IPS DF 19.7 (cell line): ENCODE measurements at regions not wholly inside any gene's neighbourhood (a gene's known extent, or its start where the extent isn't known, plus 50 kb on each side); places are given as distances from the start of the nearest gene placed in this dataset.
A peak's percentile ranks its signal among the peaks of the same experiment; 100 is the strongest.

Source experiments
- DNase-seq: peaks from one replicate; pipeline ENCODE4 v3.0.0-alpha.2; 2013; ENCODE audit warnings: low read depth, low spot score

DNA sequence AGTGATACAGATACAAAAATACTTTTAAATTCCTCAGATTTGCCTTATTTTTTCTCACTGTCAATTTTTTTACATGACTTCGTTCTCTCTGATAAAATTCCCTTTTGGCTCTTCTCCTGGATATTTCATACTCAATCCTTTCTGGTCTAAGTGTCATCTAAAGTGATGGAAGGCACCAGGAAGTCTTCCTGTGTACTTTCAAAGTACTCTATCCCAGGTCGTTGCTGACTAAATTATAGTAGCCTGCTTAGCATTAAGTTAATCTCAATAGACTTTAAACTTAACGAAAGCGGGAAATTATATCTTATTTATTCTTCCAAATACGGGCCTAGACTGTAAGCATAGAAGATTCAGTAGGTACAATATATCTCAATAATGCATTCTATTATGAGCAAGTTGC is 67.8 kb downstream of the CASP12 start:
- no peak for DNase-seq

DNA sequence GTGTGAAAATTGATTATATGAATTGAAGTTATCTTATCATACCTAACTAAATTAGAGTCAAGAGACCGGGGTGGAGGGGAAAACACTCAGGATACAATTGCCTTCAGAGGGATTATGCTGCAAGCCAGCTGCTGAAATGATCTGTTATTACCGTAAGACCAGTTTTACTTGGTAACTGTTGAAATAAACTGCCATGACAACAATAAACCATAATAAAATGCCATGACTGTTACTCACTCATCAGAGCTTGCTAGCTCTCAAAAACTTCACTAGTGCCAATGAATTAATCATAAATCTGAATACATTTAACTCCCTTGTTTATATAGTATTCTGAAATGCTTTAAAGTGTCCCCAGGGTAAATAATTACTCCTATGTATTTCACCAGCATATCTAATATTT is 68.2 kb downstream of the CASP12 start:
- DNase-seq, result no peak

DNA sequence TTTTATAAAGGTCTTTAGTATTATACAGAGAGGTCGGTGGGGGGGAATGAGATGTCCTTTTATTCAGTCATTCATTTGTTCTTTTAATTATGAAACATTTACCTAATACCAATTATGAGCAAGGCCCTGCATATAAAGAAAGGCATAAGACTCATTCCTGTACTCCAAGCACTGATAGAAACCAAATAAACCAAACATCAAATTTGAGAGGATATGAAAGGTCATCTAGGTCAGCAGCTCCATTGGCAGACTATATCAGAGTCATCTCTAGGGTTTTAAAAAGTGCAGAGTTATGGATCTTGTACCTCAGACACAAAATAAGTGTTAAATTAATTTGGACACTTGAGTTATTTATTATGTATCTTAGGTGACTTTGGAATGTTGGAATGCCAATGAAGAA is 71.5 kb downstream of the CASP12 start:
- DNase-seq, result no peak

DNA sequence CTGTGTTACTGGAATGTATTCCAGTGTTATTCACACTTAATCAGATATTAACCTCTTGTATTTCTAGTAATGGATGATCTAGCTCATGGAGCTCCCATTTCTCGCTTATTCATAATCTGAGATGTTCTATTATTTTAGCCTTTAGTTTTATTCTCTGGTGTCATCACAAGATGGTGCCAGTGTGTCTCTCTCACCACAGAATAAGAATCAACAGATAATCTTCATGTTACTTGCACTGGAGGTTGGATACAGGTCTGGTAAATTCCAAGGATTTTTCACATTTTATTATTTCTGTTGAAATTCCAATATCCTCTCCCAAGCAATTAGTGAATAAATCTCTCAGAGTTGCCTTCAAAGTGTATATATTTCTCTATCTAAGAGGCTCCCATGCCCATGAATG is 74.6 kb downstream of the CASP12 start:
- no peak for DNase-seq

DNA sequence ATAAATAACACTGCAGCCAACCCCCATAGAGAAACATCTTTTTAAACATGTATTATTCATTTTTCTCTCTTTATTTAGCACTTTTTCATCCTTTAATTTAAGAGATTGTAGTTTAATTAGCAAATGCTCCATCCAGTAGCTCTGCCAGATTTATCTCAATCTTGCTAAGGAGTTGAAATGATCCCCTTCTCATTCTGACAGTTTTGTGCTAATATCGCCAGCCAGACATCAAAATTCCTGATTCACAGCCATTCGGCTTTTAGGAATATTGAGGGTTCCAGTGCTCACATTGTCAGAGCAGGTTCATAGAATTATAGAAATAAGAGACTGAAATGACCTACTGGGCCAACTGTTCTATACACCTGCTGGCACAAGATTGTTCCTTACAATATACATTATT is 77.8 kb downstream of the CASP12 start:
- DNase-seq, result no peak

DNA sequence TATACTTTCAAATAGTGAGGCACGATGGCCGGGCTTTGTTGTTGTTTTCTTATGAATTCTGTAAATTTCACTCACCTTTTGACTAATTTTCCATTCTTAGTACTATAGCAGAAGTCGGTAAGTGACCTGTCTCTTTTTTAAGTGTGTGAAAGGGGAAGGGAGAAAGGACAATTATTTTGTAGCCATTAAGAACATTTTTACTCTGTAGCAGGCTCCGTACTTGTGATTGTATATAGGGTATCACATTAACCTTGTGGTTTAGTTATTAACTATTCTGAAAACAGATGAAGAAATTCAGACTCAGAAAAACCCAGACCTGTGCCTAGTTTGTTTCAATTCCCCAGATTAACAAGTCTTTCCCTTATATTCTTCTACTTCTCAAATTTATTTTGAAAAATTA is 78.7 kb downstream of the CASP12 start:
- DNase-seq, result no peak

DNA sequence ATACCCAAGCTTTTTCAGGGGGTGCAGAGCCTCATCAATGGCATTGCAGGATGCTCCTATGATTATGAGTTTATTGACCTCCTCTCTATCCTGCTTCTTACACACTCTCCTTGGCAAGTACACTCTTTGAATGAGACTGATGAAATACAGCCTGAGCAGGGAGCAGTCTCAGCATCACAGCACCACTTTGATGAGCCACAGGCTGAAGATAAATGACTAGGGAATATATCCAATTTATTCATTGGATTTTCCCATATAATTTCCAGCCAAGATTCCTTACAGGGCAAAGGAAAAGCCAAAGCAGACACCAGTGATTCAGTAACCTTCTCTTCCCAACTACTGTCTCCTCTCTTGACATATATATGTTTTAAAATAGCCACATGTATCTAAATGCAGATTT is 79.2 kb downstream of the CASP12 start:
- no peak for DNase-seq

DNA sequence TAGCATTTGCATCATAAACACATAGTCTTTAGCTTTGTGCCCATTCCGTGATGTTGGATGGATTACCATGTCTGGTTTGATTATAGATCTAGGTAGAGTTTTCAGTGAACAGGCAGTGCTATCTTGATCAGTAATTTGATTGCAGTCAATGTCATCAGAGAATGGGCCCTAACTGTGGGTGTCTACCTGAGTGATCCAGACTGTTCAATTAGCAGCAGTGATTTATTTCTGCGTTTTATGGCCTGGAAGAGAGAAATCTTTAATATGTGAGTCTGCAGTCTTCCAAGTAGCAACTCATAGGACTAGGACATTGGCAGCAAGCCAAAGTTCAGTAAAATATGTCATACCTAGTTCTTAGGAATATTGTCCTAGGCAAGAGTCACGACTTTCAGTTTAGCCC is 80.3 kb downstream of the CASP12 start:
- DNase-seq, result no peak

DNA sequence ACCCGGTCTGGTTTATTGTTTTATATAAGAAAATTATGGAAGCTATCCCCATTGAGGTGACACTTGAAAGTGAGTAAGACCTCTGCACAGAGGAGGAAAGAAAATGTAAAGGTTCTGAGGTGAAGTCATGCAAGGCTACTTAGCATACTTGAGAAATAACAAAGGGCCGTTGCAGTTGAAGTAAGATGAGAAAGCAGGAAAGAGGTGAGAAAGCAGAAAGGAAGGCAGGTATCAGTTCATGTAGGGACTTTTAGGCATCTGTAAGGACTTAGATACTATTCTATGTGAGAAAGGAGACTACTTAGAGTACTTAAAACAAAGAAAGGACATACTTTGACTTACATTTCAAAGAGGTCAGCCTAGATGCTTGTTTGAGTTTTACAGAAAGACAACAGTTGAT is 84.7 kb downstream of the CASP12 start:
- DNase-seq, result peak; percentile 68

DNA sequence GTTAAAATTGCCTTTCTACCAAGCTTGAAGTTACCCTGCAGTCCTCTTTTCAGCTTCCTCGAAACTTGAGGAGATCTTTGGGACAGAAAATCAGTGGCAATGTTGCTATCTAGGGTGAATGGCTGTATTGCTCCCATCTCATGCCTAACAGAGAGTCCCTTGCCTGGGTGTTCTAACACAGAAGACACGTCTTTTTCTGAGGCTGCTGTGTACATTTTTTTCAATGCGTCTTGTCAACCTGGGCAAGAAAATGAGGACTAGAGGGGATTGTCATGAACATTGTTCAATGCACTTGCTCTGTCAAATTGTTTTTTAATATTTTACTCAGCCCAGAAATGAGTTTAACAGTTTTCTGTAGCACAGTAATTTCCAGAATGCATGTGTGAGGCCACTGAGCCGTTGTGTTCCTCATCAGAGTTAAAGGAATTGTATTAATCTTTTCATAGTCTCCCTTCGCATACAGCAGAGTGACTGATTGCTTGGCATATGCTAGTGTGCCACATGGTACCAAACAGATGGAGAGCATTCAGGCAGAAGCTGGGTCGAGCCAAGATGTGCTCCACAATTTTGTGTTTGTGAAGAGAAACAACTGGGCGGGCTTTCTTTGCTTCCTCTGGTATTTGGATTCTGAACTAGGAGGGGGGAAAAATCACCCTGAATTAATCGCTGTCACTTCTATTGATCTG is 86.0 kb downstream of the CASP12 start:
- no peak for DNase-seq

DNA sequence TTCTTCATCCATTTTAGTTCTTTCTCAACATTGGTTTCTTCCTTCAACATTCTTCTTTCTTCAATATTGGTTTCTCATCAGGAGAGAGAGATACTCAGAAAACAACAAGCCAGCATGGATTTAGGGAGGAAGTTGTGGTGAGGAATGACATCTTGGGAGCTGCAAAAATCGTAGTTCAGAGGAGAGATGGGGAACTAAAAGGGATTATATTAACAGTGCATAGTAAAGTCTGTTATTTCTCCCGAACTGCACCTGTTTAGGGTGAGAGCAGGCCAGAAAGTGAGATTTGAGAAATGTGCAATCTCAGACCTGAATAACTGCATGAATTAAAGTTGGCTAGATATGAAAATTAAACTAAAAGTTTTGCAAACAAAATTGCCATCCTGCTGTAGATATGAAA is 94.5 kb downstream of the CASP12 start:
- no peak for DNase-seq

DNA sequence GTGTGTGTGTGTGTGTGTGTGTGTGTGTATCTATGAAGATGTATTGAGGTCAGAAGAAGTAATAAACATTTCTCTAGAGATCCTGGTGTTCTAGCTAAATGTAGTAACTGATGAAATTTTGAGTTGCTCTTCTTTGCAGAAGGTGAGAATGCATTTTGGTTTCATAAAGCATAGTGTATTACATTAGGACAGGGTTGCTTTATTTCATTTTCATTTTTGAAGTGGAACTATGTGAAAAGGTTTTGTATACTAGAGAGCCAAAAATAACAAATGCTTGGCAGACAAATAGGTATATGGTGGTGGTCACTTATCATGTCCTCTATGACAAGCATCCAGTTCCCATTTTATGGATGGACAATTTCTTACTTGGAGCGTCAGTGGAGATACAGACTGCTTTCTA is 99.0 kb downstream of the CASP12 start:
- no peak for DNase-seq

DNA sequence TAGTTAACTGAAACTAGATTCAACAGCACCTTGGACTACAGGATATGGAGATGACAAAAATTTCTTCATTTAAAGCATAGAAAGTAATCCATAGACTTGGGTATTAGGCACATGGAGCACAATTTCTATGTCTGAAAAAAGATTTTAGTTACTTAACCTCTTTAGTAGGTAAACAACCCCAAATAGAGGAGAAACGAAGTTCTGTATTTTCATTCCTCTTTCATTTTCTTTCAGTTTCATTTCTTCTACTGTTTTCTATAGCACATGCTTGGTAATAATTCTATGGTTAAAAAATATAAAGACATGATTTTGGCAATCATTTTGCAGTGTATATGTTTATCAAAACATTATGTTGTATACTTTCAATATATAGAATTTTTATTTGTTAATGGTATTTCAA is 99.5 kb downstream of the CASP12 start:
- DNase-seq, result no peak

DNA sequence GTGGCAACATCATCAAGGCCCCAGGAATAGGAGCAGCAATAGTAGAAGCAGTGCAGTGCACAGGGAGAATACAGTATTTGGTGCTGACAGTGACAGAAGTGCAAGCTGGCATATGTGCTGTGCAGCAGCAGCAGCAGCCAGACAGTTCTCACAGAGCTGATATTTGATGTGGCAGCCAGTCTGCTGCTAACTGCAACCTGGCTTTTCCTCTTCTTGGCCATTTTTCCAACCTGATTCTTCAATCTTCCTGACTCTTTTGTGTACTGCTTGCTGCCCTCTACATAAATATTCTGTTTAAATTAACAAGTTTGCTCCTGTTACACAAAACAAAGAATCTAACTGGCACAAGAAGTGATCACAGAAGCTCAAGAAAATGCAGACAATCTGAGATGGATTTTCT is 102.0 kb downstream of the CASP12 start:
- no peak for DNase-seq

DNA sequence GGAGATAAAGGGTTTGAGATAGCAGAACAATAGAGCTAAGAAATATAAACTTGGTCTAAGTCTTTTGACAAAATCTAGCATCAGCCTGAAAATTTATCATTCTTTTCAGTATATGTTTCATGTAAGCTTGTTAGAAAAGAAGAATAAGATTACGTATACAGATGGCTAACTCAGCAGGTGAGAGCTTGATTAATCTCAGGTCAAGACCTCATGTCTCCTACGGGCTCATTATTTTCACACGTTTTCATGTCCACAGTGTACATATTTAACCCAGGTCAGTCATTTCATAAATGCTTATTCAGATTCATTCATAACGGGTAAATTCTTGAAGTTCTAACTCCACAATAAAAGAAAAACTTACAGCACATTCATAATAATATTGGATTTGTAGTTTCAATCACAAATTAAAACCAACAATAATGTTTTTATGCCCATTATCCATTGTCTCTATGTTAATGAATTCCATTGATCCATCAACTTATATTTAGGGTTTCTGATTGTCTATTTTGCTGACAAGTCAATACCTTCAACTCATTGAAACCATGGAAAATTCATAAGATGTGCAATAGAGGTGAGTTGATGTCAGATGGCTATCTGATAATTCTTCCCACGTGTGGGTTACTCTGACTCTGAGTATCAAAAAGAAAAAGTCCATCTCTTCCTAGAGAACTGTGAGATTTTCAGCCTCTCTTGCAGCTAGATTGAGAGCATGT is 102.6 kb downstream of the CASP12 start:
- no peak for DNase-seq

DNA sequence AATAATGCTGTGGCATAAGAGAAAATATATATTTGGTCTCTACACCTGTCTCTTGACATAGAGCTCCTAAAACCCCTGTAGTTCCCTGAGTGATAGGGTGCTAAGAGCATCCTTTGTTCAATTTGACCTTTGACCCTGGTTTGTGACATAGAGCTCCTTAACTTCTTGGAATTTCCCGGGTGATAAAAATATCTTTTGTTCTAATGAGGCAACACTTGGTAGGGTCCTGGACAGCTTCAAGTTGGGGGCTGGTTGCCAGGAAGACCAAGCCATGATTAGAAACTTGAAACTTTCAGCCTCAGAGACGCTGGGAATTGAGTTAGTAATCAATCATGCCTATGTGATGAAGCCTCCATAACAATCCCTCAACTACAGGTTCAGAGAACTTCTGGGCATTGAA is 105.4 kb downstream of the CASP12 start:
- DNase-seq, result no peak

DNA sequence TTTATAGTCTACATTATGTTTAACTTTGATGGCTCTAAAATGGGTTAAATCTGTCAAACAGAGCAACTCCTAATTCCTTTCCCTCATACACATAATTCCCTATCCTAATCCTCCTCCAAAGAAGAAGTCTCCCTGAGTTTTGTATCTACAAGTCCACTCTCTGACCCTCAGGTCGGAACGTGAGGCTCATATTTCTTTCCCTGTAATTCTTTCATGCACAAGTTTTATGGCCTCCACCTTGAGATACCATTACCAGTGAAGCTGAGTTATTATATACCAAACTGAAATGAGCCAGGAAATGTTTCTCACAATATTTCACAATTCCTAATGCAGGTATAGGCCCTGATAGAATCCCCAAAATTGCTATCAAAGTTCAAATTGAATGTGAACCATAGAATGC is 106.4 kb downstream of the CASP12 start:
- DNase-seq, result no peak

DNA sequence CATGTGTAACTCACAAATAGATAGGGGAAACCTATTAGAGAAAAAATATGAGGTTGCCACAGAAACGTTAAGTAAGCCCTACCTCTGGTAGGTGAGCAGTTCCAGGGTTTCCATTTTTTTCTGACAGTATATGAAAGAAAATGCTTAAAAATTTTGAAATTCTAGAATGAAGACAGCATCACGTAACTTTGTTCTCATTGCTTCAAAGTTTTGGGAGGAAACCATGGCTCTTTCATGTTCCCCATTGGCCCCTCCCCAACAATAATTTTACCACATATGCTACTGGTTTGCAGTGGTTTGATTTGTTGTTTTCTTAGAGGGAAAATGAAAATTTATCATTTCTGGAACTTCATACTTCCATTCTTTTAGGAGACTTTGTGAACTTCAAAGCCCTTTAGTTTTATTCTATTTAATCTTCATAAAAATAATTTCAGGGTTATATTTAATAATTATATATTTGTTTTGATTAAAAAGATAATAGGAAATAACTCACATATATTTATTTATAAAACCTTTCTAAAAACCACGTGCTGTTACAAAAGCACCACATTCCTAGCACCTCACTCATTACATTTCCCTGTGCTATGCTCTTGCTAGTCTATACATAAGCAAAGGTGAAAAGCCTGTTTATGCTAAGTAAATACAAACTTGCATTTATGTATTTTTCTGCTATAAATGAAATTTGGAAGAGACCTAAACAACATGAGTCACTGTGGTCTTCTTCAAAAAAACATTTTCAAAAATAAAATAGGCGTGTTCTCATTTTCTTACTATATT is 113.4 kb downstream of the CASP12 start:
- DNase-seq, result no peak

DNA sequence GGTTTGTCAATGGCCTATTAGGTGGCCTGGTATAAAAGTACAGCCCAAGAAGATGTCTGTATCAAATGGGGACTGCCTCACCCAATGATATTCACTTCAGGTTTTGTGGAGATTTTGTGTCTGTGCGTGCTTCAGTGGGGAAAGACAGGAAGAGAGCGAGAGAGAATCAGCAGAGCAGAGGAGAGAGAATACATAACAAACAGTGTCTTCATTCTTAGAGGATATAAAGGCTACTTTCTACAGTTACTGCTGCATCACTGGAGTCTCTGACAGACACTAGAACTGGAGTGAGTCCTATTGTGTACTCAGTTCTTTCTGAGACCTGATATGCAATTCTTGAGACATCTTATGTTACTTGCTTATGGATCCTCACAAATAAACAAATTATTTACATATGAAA is 115.0 kb downstream of the CASP12 start:
- DNase-seq, result no peak

DNA sequence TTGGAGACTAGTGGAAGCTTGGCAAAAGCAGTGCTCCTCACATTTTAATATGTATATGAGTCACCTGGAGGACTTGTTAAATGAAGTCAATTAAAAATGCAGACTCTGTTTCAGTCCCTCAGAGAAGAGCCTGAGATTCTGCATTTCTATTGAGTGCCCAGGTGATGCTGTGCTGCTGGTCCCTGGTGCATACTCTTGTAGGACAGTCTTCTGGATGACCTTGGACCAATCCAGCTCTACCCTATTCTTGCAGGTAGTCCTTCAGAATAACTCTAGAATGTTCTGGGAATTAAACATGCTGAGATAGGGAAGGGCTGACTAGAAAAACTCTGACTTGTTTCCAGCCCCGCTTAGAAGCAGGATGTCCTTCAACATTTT is 115.9 kb downstream of the CASP12 start:
- DNase-seq, result no peak

DNA sequence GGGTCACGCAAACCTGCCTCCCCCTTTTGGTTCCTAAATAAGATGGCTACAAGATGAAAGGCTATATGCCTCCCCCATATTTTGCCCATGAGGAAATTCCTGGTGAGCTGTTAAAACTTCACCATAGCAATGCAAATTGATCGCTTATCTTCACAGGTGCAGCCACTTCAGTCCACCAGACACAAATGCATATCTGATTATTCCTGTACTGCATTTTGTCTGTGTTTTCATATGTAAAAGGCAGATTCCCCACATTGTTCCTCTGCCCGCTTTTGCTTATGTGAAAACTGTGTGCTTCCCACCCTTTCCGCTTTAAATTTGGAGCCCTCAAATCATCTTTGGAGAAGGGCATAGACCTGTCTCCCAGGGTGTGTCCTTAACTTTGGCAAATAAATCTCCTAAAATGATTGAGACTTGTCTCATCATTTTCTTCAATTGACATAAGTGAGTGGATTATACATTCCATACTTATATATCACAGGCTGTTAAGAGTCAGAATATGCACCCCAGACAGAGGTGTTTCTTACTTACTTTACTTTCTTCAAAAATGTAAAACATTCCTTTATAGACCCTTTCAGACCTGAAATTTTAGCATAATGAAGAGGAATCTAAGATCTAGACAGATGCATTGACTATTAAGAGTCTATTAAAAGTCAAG is 116.4 kb downstream of the CASP12 start:
- DNase-seq, result peak; percentile 86

DNA sequence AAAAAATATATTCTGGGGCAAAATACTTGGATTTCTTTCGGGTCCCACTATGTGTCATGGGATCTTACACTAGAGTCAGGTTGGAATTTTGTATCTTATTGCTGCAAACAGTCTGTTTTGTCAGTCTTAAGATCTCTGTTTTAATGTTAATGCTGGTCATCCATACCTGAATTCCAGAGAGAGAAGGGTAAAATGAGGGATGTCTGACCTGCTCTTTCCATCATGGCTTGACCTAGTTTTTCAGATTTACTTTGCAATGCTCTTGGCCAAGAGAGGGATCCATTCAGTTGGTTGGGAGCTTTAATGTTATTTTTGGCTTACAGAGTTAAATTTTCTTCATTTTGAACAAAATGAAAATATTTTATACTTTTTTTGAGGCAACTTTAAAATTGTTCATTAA is 117.2 kb downstream of the CASP12 start:
- no peak for DNase-seq
